DOHH2 (cell line): ENCODE measurements at regions not wholly inside any gene's neighbourhood (a gene's known extent, or its start where the extent isn't known, plus 50 kb on each side); places are given as distances from the start of the nearest gene placed in this dataset.

Experiments
- CTCF ChIP-seq: fragments of 200-600 bp; sonication (generic); IDR thresholded peaks from one replicate; pipeline ENCODE4 v1.5.1; 2014; ENCODE audit warnings: antibody characterized with exemption, mild to moderate bottlenecking, low read depth, low read length; ENCODE audit not compliant: poor library complexity, severe bottlenecking
- EZH2phosphoT487 ChIP-seq: fragments of 200-600 bp; sonication (generic); IDR thresholded peaks from 2 replicates; pipeline ENCODE4 v1.6.1; 2017; ENCODE audit warnings: borderline replicate concordance, mild to moderate bottlenecking, antibody characterized with exemption, low read length, moderate library complexity, mixed read lengths

GRCh38 chrX:124203311-124203710 lies 129.1 kb upstream of the TEX13D start:
- TF ChIP-seq CTCF (no peak), EZH2phosphoT487 (no peak)
